ENCODE measurements at regions not wholly inside any gene's neighbourhood (a gene's known extent, or its start where the extent isn't known, plus 50 kb on each side); places are given as distances from the start of the nearest gene placed in this dataset.

DNA sequence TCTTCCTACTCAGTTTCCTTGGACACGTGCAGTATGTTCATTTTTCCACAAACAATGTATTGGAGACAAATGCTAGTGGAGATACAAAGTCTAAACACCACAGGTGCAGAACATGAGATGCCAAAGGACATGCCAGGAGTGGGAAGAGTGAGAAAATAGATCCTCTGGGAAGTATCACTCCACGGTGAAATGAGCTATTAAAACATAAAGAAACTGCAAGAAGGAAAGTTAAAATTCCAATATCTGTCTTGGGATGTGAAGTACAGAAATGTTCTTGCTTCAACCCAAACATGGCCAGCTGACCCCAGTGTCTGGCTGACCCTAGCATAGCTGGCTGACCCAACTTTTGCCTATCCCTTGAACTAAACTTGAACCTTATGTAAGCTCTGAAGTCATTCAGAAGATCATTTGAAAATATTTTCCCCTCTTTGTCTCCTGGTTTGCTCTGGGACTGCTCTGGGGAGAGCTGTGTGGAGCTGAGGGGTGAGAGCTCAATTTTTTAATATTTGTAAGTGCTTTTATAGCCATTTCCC lies 59.5 kb downstream of the FZD1 start:
- DNase-seq, result no peak

DNA sequence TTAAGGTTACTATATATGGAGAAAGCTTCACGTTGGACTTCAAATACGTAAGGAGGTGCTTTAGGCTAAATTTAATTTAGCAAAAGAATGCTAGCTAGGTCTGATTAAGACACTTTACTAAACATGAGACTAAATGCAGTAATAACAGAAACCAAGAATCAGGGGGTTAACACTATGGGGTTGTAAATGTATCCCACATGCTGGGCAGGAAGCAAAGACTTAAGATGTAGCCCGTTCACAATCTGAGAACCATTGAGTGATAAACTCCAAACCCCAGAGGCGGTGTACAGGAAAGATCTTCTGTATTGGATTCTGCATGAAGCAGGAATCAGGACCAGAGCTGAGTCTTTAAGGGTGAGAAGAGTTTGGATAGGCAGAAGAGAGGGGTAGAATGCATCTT lies 60.4 kb downstream of the FZD1 start:
- DNase-seq, result no peak

DNA sequence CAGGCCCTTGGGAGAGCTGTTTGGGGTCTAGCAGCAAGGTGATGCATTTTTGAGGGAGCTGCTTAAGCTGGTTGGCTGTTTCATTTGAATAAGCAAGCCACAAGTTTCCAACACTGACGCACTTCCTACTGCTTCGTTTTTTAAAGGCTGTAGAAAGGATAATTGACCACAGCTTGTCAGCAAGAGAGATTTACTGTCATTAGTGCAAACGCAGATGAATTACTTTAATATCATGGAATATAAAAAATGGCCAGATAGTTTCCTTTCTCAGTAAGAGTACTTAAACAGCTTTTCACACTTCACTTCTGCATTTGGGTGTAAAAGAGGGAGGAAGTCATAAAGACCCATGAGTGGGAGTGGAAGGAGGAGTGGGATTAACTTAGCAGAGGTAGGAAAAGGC lies 61.5 kb downstream of the FZD1 start:
- peak; percentile 20 for DNase-seq

DNA sequence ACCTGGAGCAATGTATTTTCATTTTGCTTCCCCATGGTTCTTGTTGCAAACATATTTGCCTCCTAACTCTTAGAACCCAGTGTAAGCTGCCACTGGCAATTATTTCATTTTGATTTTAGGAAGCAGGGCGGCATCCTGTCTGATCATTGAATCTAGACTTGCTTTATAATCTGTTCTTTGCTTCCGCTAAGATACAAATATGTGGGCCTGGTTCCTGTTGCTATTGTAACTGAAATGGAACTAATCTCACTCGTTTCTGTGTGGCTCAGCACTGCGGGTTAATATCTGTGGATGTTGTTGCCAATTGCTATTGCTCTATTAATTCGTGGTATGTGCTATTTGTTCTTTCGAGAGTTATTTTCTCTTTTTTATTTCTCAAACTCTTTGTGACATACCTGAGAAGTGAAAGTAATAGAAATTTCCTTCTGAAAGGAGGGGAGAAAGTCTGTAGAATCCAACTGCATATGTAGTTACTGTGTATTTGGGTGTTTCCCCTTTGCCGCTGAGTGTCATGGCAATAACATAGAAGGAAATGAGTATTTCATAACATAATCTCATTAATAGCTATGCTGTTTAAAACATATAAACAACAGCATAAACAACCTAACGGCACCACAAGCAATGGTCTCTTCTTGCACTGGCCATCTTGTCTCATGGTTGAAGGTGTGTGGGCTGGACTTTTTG lies 62.4 kb downstream of the FZD1 start:
- no peak for DNase-seq

DNA sequence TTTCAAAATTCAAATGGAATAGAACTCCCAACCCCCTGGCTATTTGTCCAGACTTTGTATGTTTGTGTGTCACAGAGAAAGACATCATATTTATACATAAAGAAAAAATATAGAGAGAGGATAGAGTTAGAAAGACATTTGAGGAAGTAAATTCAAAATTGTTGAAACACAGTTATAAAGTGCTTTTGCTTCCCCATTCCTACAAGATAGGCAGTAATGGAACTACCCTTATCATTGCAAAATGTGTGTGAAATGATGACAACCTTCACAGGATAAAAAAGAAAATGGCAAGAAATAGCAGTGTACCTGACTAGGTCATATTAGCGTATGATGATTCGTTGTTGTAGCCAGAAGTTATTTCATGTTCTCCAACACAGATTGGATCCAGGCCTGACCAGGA lies 63.1 kb downstream of the FZD1 start:
- no peak for DNase-seq

DNA sequence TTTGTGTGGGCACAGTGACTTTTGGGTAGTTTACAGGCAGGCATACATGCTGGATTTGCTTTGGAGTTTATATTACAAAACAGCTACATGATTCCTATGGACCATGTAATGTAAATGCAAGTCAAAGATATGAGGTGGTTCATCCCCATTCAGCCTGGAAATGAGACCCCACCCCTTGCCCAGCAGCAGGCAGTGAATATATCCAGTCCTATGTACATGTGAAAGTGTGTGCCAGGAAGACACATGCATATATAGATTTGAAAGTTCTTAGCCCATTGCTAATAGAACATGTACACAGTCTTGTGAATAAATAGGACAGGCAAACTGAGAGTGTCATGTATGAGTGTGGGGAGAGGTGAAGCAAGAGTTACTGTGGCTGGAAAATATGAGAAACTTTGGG lies 65.3 kb downstream of the FZD1 start:
- DNase-seq, result no peak

DNA sequence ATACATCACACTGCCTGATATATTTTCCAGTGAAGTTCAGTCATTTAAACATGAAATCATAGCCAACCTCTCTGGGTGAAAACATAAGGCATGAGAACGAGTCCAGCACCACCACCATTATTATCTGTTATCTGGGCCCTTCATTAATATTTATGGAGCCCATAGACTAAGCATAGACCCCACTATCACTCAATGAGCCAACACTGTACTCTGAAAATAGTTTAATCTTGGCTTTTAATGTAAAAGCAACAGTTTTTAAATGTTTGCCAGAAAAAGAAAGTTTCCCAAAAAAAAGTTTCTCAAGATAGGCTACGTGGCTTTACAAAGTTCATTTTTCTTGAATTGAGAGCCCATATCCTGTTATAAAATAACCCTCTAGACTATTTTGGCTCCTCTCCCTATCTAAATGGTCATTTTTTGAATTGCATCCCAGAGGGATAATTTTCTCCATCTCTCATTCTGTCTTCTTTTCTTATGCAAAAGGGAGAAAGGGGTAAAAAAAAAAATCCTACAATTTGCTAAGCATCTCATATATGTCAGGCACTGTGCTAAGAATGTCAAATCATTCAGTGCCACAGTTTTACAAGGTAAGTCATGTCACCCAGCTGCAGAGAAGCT lies 66.1 kb downstream of the FZD1 start:
- DNase-seq, result no peak

DNA sequence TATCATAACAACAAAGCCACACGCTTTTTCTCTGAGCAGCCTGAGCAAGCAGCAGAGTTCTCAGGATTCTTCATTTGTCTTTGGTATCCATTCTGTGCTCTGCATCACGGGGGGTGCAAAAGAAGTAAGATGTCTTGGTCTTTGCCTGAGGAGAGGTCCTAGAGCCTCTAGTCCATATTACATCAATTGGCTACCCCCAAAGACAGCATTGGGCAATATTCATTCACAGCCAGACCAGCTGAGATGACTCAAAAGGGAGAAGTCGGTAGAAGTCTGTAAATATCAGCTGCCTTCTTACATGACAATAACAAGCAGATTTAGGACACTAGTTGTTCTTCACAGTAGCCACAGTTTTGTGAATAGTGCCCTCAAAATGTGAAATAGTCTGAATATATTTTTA lies 66.6 kb downstream of the FZD1 start:
- no peak for DNase-seq

DNA sequence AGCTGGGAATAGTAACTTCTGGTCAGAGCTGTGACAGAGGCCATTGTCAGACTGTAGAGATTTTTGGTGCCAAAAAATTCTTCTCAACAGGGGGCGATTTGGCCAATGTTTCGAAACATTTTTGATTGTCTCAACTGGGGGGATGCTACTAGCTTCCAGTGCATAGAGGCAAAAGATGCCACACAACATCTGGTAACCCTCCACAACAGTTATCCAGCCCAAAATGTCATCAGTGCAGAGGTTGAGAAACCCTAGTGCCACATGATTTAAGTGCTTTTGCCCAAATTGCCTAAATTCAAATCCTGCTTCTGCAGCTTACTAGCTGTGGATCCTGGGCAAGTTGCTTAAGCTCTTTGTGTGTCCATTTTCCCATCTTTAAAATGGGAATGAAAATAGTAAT lies 71.9 kb downstream of the FZD1 start:
- DNase-seq, result no peak

DNA sequence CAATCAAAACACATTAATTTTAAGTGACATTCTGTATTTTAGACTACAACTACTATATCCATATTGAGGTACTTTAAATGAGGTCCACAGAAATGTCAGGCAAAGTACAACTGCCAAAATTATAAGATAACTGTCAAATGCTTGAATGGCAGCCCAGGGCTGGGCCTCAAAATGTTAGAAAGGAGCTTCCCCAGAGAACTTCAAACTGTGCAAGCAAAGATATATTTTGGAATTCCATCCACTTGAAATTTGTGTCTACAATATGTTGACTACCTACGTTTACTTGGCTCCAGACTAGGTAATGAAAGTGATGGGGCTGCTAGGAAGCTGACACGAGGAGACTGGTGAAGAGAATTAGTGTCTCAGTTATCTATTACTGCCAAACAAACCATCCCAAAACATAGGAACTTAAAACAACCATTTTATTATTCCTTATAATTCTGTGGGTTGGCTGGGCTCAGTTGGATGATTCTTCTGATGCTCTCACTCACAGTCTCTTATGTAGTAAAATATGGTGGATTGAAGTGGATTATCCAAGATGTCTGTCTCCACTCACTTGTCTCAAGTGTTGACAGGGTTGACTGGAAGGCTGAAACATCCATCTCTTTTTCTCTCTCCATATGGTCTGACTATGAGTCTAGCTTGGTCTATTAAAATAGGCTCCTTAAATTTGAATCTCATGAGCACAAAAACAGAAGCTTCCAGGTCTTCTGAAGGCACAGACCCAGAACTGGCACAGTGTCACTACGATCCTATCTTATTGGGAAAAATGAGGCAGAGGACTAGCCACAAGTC lies 74.2 kb downstream of the FZD1 start:
- no peak for DNase-seq

DNA sequence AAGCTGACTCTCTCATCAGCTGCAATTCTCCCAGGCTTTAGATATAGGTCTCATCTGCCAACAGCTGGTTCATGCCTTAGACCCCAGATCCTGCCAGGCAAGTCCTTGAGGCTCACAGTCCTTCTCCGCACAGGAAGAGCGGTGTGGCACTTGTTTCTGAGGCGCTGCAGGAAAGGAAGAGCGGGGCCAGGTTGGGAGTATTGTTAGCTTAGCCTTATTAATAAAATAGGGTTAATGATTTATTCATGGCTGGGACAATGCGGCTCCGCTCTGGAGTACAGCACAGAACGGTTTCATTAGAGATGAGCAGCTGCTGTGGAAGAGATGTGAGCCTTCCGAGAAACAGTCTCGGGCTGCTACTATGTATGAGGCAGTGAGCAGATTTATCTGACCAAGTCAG lies 78.1 kb downstream of the FZD1 start:
- DNase-seq, result no peak

DNA sequence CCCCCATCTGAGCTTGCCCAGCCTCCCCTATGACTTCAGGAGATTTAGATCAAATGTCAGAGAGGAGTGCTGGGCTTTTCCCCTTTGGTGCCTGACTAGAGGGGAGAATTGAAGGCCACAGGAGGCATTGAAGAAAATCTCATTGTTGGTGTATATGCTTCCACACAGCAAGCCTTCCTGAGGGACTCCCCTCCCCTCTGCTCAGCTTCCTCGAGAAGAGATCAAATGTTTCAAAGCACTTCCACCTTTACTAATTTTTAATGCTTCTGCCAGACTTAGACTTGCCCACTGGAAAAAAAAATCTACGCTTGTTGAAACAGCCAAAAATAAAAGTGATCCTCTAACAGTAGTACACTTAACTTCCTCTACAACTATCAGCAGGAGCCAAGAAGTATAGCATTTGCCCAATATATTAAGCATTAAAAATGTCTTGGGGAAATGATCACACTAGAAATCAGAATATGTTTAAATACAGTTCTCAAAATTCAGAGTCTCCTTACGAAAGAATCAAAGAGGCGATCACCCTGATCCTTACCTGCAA lies 79.3 kb downstream of the FZD1 start:
- no peak for DNase-seq

DNA sequence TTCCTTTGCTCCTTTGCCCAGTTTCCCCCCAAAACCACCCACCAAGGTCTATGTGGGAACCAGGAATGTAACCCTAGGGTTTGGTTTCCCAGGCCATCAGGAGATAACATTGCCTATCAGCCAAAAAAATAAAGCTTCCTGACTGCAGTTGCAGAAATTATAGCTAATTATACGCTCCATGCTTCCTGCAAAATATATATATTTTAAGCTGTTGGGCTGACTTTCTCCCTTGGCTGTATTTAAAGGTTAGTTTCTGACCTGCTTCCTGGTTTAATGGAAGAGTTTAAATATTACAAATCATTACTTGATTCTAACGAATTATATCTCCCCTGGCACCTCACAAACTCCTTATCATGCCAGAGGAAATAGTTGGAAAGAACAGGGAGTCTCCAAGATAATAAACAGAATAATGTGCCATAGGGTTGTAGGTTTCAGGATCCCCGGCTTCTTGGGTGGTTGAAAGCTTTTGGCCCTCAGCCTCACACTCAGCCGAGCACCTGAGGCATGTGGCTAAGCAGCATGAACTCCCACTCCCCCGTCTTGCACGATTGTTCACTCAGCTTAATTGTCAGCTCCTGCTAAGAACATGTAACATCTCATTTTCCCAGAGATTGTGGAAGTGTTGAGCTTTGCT lies 79.9 kb downstream of the FZD1 start:
- DNase-seq, result no peak

DNA sequence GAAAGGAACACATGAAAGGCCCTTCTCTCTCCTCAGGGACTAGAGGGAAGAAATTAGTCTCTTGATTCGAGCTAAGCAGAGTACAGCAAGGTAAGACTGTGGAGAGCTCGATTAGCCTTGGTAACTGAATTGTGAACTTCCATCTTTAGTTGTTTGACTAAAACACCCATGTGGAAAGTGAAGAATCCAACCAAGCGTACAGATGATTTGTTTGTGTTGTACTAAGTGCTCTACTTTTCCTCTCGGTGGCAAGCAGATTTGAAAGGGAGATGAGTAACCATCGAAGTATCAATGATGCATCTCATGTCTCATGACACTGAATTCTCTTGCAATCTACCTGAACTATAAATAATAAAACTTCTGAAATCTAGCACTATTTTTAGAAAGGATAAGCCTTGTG lies 80.7 kb downstream of the FZD1 start:
- no peak for DNase-seq

DNA sequence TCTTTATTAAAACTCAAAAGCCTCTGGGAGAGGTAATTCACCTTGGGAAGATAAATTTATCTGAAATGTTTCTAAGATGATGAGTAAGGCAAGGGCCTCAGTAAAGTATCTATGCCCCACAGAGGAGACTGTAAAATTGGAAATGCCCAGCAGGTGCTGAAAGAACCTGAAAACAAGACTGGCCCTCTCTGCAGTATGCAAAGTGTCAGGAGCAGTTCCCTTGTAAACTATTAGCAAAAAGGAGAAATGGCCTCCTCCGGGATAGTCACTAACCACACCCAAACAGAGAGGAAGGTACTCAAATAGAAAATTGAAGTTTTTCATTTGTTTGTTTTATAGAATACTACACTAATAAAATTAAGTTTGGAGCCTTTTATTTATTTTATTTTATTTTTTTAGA lies 81.2 kb downstream of the FZD1 start:
- DNase-seq, result no peak

DNA sequence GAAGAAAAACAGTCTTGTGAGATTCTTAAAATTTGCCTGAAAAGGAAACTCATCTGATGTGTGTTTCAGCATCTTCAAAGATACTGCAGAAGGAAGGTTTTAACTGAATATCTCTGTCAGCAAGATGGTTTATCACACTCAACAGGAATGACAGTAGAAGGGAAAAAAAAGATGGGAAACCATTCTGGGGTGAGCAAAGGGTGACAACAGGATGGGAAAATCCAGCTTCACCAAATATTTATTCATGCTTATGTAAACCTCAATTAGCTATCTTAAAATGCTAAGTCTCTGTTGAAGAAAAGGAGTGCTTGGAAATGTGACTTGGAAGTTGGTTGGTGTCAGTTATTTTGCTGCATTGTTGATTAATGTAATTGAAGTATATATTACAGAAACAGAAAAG lies 82.2 kb downstream of the FZD1 start:
- DNase-seq, result no peak

DNA sequence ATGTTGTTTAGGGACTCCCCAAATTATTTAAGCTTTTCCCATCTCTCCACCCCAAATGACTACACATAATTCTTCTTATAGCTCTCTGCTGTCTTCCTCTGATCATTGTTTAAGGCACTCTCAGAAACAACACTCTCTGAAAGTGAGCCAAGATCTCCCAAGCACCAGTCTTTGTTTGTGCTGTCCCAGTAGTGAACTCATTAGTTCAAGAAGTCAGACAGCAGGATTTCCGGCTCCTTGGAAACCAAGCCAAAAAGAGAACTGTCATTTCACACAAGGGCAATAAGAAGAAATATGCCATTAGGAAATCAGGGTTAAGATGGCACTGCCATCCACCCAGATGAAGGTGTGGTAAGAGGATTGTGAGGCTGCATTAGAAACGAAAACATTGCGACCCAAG lies 83.1 kb downstream of the FZD1 start:
- DNase-seq, result no peak

DNA sequence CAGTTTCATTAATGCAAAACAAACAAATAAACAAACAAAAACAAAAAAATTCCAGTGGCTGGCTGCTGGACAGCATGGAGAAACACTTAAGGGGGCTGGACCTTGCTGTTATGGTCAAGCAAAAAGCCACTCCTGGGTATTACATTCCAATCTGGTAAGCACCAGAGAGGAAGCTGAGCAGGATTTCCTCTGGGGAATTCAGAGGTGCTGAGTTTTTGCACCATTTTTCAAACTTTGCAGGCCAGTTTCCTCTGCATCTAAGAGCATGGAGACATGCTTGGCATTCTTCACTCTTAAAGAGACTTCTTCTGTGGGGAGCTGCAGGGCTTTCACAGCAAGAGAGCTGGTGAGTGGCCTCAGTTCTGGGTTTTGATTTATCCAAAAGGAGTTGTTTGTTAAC lies 84.5 kb downstream of the FZD1 start:
- no peak for DNase-seq

DNA sequence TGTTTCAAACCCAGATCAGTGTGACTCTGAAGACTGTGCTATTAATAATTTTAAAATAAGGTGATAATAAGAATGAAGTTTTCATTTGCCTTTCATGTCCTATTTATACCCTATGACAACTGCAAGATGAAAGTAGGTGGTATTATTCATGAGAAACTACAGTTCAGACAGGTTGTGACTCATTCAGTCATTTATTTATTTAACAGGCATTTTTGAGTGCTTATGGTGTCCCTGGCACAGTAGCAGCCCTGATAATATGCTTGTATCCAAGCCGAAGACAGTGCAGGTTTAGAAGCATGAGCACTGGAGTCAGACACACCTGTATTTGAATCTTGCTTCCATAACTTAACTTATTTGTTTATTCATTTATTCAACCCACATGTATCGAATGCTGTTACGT lies 87.1 kb downstream of the FZD1 start:
- no peak for DNase-seq

DNA sequence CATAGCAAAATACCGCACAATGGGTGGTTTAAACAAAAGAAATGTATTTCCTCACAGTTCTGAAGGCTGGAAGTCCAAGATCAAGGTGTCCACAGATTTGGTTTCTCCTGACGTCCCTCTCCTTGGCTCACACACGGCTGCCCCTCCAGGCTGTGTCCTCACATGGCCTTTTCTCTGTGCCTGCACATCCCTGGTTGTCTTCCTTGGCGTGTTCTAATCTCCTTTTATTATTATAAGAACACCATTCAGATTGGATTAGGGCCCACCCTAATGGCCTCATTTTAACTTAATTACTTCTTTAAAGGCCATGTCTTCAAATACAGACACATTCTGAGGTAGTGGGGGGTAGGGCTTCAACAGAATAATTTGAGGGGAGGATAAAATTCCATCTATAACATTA lies 87.9 kb downstream of the FZD1 start:
- no peak for DNase-seq

DNA sequence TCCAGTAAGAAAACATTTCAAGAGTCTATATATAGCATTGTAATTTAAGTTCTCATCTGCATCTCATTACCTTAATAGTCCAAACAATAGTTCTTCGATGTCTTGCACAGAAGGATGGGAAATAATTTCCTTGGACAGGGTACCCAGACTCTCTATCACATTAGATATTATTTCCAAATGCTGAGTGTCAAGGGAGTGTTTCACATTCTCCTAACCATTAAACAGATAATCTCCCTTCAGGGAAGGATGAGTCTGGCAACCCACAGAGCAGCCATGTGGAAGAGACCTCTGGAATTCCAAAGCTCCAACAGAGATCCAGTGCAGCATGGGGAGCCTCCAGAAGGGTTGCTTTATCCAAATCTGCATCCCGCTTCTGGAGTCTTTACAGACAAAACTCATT lies 89.6 kb downstream of the FZD1 start:
- no peak for DNase-seq

DNA sequence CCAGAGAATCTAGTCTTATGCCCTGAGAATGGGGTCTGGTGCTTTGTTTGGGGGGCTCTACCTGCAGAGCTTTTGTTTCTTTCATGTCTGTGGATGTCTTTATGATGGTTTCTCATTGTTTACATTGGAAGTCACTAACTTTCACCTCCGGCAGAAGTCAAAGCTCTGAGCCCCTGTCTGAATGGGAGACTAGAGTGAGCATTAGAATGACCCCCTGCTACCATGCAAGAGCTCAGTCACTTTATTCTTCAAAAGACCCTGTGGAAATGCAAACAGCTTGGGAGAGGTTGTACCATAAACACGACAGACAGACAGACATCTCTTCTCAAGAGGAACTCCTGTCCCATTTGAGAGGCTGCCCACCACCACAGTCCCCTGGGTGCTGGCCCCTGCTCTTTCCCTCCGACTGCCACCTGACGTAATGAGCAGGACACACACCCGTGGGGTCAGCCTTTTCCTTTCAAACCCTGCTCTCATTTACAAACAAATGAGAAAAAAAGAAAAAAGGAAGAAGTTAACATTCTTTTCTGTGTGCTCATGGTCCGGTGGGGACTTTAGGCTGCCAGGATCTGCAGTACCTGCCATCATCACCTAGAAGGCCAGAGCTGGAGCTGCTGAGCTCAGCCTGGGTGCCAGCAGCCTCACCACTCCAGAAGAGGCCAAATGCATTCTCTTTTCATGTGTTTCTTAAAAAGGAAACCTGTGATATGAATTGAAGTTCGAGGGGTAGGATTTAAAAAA lies 91.6 kb downstream of the FZD1 start:
- DNase-seq, result no peak

DNA sequence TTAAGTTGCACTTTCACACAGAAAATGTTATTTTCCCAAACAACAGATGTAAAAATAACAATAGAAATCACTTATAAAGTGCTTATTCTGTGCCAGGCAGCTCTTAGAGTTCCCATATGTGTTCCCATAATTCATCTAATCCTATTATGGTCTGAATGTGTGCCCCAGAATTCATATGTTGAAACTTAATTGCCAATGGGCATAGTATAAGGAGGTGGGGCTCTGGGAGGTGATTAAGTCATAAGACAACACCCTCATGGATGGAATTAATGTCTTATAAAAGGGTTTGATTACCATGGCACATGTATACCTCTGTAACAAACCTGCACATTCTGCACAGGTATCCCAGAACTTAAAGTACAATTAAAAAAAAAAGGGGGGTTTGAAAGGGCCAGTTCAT lies 92.7 kb downstream of the FZD1 start:
- DNase-seq, result no peak
